ENCODE measurements at regions not wholly inside any gene's neighbourhood (a gene's known extent, or its start where the extent isn't known, plus 50 kb on each side); places are given as distances from the start of the nearest gene placed in this dataset.
"Not testable (repeated sequence)": the region's sequence is repeated elsewhere in the genome, so short reads cannot be mapped to it uniquely, and the experiment has no call there.

DNA sequence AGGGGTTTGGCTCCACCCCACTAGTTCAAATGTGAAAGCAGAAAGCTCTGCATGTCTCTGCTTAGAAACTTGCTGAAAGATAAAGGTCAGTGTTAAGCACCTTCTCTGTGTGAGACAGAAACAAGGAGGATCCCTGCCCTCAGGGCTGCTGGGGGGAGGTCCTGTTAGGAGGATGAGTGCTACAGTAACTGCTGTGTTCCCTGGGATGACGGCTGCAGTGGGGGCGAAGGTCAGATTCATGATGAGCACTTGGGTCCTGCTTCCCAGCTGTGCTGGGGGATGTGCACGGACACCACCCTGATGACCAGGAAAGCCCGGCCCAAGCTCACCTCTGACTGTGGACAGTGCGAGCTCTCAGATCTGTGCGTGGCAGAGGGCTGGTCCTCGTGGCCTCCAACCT is 252.6 kb downstream of the DLL1 start:
- no peaks in the 10 kb centered on the region for H3K27me3 Mint-ChIP-seq
- no peaks in the 10 kb centered on the region for H3K36me3 Mint-ChIP-seq (ENCODE audit: low read depth)
- CTCF ChIA-PET = no interaction called here
- no peak overlapping the region for H3K27ac Mint-ChIP-seq
- POLR2A ChIA-PET = no interaction called here
- no peak overlapping the region for H3K4me3 Mint-ChIP-seq
- peaks cover 9% of the 10 kb centered on the region for H3K9me3 Mint-ChIP-seq
- no peak for DNase-seq
- no peaks in the 10 kb centered on the region for H3K4me1 Mint-ChIP-seq

DNA sequence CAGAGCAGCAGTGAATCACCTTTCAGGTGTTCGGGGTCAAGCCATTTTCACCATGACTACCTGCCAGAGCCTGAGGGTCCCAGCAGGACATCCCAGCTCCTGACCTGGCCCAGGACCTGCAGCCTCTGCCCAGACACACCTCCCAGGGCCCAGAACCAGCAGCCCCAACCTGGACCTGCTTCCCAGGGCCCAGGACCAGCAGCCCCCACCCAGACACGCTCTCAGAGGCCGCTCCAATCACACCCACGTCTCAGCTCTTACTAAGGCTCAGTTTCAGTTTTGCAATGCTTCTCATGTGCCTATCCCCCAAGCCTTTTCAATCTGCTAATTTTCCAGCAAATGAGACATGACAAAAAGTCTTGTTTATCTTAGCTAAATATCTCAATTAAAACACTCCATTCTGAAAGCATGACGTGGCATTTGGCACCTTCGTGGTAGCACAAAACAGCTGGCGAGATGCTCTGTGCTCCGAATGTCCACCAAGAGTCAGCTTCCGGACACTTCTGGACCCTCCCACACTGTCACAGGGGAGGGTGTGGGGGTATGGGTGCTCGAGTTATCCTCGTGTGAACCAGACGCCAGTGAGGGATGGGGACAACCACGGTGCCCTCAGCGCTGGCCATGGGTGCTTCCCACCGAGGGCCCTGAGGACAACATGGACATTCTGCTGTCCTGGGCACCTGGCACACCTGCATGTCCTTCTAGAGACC is 253.2 kb downstream of the DLL1 start:
- ChIA-PET CTCF (interaction anchor here (0.5 kb wide), 1 partner anchor 127 kb away, joined by 3 read pairs; no protein-coding TSS in a partner anchor), POLR2A (no interaction called here)
- no peaks in the 10 kb centered on the region for H3K4me1 Mint-ChIP-seq
- no peak for DNase-seq
- no peak overlapping the region for H3K27ac Mint-ChIP-seq
- no peaks in the 10 kb centered on the region for H3K36me3 Mint-ChIP-seq (ENCODE audit: low read depth)
- peaks cover 9% of the 10 kb centered on the region for H3K9me3 Mint-ChIP-seq
- no peaks in the 10 kb centered on the region for H3K27me3 Mint-ChIP-seq
- no peak overlapping the region for H3K4me3 Mint-ChIP-seq

DNA sequence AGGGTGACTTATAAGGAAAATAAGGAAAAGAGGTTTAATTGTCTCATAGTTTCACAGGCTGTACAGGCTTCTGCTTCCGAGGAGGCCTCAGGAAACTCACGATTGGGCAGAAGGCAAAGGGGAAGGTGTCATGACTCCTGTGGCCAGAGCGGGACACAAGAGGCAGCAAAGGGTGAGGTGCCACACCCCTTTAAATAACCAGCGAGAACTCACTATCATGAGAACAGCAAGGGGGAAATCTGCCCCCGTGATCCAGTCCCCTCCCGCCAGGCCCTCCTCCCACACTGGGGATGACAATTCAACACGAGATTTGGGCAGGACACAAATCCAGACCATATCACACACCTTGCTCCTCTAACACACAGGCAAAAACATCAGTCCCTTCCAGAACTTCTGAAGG is 254.0 kb downstream of the DLL1 start:
- POLR2A ChIA-PET = no interaction called here
- Mint-ChIP-seq H3K4me3 (no peak overlapping the region), H3K27ac (no peak overlapping the region), H3K27me3 (no peaks in the 10 kb centered on the region), H3K36me3 (ENCODE audit: low read depth) (no peaks in the 10 kb centered on the region), H3K4me1 (no peaks in the 10 kb centered on the region), H3K9me3 (peaks cover 5% of the 10 kb centered on the region)
- no peak for DNase-seq
- CTCF ChIA-PET = interaction anchor here (0.5 kb wide), 1 partner anchor 128 kb away, joined by 3 read pairs; no protein-coding TSS in a partner anchor

DNA sequence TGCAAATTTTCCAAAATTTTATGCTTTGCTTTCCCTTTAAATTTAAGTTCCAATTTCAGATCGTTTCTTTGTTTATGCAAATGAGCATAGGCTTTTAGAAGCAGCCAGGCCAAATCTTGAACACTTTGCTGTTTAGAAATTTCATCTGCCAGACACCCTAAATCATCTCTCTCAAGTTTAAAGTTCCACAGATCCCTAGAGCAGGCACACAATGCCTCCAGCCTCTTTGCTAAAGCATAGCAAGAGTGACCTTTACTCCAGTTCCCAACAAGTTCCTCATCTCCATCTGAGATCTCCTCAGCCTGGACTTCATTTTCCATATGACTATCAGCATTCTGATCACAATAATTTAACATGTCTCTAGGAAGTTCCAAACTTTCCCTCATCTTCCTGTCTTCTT is 254.5 kb downstream of the DLL1 start:
- H3K27me3 Mint-ChIP-seq, POLR2A ChIA-PET: not testable (repeated sequence)

DNA sequence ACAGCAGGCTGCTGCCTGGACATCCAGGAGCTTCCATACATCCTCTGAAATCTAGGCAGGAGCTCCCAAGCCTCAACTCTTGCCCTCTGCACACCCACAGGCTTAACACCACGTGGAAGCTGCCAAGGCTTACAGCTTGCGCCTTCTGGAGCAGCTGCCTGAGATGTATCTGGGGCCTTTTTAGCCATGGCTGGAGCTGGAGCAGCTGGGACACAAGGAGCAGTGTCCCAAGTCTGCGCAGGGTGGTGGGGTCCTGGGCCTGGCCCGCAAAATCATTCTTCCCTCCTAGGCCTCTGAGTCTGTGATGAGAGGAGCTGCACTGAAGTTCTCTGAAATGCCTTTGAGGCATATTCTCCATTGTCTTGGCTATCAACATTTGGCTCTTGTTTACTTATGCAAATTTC is 255.0 kb downstream of the DLL1 start:
- ChIA-PET POLR2A (no interaction called here), CTCF (no interaction called here)
- Mint-ChIP-seq H3K27ac (no peak overlapping the region), H3K27me3 (no peaks in the 10 kb centered on the region), H3K9me3 (peaks cover 5% of the 10 kb centered on the region), H3K4me3 (no peak overlapping the region), H3K4me1 (no peaks in the 10 kb centered on the region), H3K36me3 (ENCODE audit: low read depth) (no peaks in the 10 kb centered on the region)
- no peak for DNase-seq

More for the DNA sequence above, 254.5 kb downstream of the DLL1 start:
- H3K27ac Mint-ChIP-seq; H3K36me3 Mint-ChIP-seq (ENCODE audit: low read depth); H3K4me3 Mint-ChIP-seq; DNase-seq; CTCF ChIA-PET; H3K9me3 Mint-ChIP-seq; H3K4me1 Mint-ChIP-seq: not testable (repeated sequence)

DNA sequence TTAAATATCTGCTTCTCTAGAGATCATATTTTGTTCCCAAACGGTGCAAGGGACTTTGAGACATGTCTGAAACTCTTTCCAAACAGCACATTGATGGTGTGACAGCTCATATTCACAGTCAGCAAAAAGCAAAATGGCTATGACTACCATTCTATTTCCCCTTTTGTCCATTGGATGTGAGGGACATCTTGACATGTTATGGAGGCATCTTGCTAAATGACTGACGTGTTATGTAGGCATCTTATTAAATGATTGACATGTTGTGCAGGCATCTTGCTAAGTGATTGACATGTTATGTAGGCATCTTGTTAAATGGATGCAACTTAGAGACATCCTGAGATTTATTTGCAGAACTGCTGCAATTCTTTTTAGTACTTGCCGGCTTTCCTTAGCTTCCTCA is 255.8 kb downstream of the DLL1 start:
- Mint-ChIP-seq H3K9me3 (peaks cover 5% of the 10 kb centered on the region), H3K27ac (no peak overlapping the region), H3K36me3 (ENCODE audit: low read depth) (no peaks in the 10 kb centered on the region), H3K27me3 (no peaks in the 10 kb centered on the region), H3K4me1 (no peaks in the 10 kb centered on the region), H3K4me3 (no peak overlapping the region)
- DNase-seq = no peak
- ChIA-PET POLR2A (no interaction called here), CTCF (no interaction called here)

DNA sequence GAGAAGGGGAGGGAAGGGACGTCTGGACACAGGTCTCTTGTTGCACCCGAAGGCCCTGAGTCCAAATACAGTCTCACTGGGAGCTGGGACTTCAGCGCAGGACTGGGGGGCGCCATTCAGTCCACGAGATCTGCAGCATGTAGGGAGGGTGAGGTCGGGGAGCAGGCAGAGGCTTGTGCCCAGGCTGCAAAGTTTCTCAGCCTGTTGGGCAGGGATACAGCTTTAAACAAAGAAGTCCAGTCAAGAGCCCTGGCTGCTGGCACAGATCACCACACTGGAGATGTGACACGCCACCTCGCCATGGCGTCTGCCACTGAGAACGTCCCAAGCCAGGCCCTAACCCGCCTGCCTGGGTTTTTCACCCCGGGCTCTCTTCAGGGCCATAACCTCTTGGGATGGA is 256.6 kb downstream of the DLL1 start:
- H3K27me3 Mint-ChIP-seq = no peaks in the 10 kb centered on the region
- ChIA-PET POLR2A (no interaction called here), CTCF (no interaction called here)
- no peak for DNase-seq
- H3K9me3 Mint-ChIP-seq = peaks cover 5% of the 10 kb centered on the region
- no peaks in the 10 kb centered on the region for H3K36me3 Mint-ChIP-seq (ENCODE audit: low read depth)
- H3K27ac Mint-ChIP-seq = no peak overlapping the region
- no peak overlapping the region for H3K4me3 Mint-ChIP-seq
- no peaks in the 10 kb centered on the region for H3K4me1 Mint-ChIP-seq

DNA sequence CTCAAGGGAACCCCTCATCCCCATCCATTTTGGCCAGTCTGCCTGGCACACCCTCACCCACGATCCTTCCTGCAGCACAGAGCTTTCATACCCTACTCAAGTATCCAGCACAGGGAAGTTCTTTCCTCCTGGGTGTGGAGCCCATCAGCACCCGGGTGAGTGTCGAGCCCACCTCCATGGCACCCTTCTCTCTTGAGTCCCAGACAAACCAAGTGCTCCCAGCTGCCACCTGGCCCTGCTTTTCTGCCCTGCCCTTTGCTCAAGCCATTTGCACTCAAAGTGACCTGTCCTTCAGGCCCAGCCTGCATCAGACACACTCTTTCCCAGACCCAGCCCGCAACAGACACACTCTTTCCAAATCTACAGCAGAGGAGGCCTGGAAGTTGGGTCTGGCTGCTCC is 257.2 kb downstream of the DLL1 start:
- Mint-ChIP-seq H3K4me3 (no peak overlapping the region), H3K9me3 (peaks cover 5% of the 10 kb centered on the region)

DNA sequence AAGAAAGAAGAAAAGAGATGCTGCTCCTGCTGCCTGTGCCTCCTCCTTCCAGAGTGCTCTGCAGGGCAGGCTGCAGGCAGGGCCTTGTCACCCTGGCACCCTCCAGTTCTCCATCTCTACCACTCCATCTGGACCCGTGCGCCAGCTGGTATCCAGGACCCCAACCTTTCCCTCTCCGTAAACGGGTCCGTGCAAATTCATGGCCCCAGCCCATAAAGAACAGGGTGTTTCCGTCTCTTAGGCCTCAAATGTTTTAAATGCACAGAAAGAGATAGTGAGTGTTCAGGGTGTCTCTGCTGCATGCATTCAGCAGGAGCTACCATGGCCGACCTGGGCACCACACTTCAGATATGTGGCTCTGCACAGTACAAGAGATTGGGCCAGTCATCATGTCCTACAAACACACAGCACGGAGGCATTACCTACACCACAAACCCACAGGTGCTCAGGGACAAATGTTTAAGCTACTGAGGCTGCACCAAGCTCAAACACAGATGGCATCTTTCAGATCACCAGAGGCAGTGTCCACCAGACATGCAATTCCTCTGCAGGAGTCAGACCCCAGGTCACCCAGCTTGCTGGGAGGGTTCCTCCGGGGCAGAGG is 258.1 kb downstream of the DLL1 start:
- POLR2A ChIA-PET = no interaction called here
- no peaks in the 10 kb centered on the region for H3K36me3 Mint-ChIP-seq (ENCODE audit: low read depth)
- no peak overlapping the region for H3K27ac Mint-ChIP-seq
- no peak overlapping the region for H3K4me3 Mint-ChIP-seq
- CTCF ChIA-PET = no interaction called here
- no peaks in the 10 kb centered on the region for H3K27me3 Mint-ChIP-seq
- no peaks in the 10 kb centered on the region for H3K4me1 Mint-ChIP-seq
- DNase-seq = no peak
- peaks cover 5% of the 10 kb centered on the region for H3K9me3 Mint-ChIP-seq

More for the DNA sequence above, 257.2 kb downstream of the DLL1 start:
- Mint-ChIP-seq H3K27me3 (no peaks in the 10 kb centered on the region), H3K27ac (no peak overlapping the region), H3K4me1 (no peaks in the 10 kb centered on the region), H3K36me3 (ENCODE audit: low read depth) (no peaks in the 10 kb centered on the region)
- ChIA-PET POLR2A (no interaction called here), CTCF (no interaction called here)
- DNase-seq = no peak

DNA sequence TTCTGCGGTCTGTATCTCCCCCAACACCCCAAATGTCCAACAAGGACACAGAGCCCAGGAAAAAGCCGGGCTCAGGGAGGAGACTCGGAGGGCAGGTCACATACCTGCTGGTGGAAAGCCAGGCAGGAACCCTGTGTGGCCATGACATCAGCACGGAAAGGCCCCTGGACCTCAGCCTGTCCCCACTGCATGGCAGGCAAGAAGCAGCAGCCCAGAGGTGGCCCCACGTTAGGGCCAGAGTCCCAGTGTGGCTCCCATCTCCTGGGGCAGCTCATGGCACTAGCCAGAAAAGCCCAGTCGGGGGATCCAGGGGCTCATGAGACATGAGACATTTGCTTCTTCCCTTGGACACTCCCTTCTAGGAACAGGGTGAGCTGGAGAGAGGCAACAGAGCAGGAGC is 258.7 kb downstream of the DLL1 start:
- ChIA-PET POLR2A (no interaction called here), CTCF (no interaction called here)
- Mint-ChIP-seq H3K36me3 (ENCODE audit: low read depth) (no peaks in the 10 kb centered on the region), H3K9me3 (peaks cover 5% of the 10 kb centered on the region), H3K27me3 (no peaks in the 10 kb centered on the region), H3K27ac (no peak overlapping the region), H3K4me3 (no peak overlapping the region), H3K4me1 (no peaks in the 10 kb centered on the region)
- DNase-seq = no peak

DNA sequence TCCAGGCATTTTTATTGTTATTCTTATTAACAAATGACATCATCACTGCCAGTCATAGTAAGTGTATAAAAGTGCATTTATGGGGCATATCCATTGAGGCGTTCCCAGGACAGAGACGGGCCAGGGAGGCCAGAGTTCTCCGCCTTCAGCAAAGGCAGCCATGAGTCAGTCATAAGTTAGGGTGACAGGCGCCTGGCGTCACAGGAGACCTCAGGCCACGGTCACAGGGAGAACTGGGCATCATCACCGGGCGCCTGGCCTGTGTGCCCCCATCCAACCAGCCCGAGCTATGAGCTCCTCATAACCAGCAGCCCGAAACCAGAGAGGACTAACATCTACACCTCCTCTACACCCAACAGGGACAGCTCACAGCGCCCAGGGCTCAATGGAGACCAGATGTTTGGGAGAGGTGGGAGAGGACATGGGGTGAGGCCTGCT is 259.2 kb downstream of the DLL1 start:
- H3K27me3 Mint-ChIP-seq = no peaks in the 10 kb centered on the region
- no peak for DNase-seq
- CTCF ChIA-PET = no interaction called here
- H3K9me3 Mint-ChIP-seq = peaks cover 5% of the 10 kb centered on the region
- no peak overlapping the region for H3K4me3 Mint-ChIP-seq
- H3K36me3 Mint-ChIP-seq (ENCODE audit: low read depth) = no peaks in the 10 kb centered on the region
- no peak overlapping the region for H3K27ac Mint-ChIP-seq
- POLR2A ChIA-PET = no interaction called here
- H3K4me1 Mint-ChIP-seq = no peaks in the 10 kb centered on the region

DNA sequence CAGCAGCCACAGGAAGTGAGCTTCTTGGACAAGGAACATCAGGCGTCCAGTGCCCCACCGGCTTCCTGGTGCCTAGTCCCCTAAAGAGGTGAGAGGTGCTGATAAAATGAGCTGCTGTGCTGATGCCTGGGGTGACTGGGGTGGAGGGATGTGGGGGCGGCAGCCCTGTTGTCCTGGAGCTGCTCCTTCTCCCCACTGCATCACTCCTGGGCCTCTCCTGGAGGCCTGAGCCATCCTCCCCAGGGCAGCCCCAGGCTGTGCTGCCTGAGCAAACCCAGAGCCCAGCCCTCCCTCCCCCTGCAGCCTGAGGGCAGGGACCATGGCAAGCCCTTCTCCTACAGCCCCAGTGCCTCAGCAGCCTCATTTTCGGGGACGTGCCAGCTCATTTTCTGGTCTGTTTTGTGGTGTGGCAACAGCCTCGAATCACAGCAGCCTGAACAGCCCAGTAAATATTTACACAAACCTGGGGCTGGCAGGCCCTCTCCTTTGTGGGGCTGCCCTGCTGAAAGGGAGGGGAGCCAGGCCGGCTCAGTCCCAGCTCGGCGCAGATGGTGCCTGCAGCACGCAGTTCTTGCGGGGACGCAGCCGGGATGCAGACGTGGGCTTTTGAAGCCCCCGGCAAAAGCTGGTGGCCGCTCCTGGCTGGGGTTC is 259.9 kb downstream of the DLL1 start:
- Mint-ChIP-seq H3K27ac (no peak overlapping the region), H3K4me1 (no peaks in the 10 kb centered on the region), H3K27me3 (no peaks in the 10 kb centered on the region), H3K9me3 (peaks cover 5% of the 10 kb centered on the region), H3K4me3 (no peak overlapping the region), H3K36me3 (ENCODE audit: low read depth) (no peaks in the 10 kb centered on the region)
- CTCF ChIA-PET = no interaction called here
- no peak for DNase-seq
- POLR2A ChIA-PET = no interaction called here

DNA sequence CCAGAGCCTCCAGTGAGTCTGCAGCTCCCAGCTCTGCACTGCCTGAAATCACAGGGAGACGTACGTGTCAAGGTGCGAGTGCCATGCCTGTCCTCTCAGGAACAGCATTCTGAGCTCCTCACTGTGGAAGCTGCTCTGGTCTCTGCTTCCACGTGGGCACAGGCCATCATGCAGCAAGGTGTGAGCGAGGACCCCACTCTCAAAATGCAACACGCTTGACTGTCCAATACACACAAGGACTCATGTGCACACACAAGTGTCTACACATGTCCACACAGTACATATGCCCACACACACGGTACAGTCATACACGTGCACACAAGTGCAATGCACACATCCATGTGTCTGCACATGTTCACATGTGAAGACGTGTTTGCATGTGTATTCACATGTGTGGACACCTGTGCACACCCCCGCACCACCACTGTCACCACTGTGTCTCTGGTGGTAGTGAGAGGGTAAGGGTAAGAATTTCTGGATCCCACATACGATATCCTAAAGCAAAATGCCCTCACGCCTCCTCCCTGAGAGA is 260.5 kb downstream of the DLL1 start:
- H3K36me3 Mint-ChIP-seq (ENCODE audit: low read depth) = no peaks in the 10 kb centered on the region
- no peak overlapping the region for H3K4me3 Mint-ChIP-seq
- no peak overlapping the region for H3K27ac Mint-ChIP-seq
- no peaks in the 10 kb centered on the region for H3K4me1 Mint-ChIP-seq
- no peak for DNase-seq
- no peaks in the 10 kb centered on the region for H3K27me3 Mint-ChIP-seq
- POLR2A ChIA-PET = no interaction called here
- H3K9me3 Mint-ChIP-seq = peaks cover 4% of the 10 kb centered on the region
- CTCF ChIA-PET = interaction anchor here (0.7 kb wide), 1 partner anchor 175 kb away, joined by 3 read pairs; no protein-coding TSS in a partner anchor

Measured in activated CD4-positive, alpha-beta T cell treated with anti-CD3 and anti-CD28 coated beads, Interleukin-2, amount 10 ng/mL, durations not matched to agents 7 days and 5 days (primary cell).